Inflammatory macrophage treated with lipopolysaccharide for 1 hour (primary cell): ENCODE measurements at regions not wholly inside any gene's neighbourhood (a gene's known extent, or its start where the extent isn't known, plus 50 kb on each side); places are given as distances from the start of the nearest gene placed in this dataset.

ENCODE experiments used
- DNase-seq, 2 donors: peaks; one replicate each; pipeline ENCODE4 v3.0.0-alpha.2; 2020 to 2022

DNA sequence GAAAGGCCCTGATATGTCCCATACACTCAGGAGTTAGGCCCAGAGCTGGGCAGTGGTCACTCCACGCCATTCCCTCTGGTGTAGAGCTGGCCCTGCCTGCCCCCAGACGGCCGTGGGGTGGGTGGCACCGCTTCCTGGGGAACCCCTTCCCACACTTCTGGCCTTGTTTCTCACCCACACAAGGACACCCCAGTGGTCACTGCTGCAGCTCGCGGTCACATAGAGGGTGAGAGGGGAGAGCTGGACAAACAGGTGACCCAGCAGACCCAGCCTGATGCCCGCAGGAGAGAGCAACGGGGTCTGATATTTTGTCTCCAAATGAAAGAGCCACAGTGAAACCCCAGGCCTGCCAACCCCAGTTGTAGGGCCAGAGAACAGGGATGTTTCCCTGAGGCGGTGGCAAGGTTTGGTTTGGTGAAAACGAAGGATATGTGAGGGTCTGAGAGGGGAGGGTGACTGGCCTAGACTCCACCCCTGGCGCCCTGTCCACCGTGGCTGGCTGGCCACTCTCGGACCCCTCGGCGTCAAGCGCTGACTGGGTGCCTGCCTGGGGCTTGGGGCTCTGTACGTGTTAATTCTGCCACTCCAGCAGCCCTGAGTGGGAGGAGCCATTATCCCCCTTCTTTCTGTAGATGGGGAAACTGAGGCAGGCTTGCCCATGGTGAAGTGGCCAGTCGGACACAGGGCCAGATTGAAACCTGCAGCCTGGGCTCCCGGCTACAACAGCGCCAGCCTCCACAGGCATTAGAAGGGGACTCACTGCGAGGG is 71.0 kb upstream of the PPARA start:
- no peak for DNase-seq

DNA sequence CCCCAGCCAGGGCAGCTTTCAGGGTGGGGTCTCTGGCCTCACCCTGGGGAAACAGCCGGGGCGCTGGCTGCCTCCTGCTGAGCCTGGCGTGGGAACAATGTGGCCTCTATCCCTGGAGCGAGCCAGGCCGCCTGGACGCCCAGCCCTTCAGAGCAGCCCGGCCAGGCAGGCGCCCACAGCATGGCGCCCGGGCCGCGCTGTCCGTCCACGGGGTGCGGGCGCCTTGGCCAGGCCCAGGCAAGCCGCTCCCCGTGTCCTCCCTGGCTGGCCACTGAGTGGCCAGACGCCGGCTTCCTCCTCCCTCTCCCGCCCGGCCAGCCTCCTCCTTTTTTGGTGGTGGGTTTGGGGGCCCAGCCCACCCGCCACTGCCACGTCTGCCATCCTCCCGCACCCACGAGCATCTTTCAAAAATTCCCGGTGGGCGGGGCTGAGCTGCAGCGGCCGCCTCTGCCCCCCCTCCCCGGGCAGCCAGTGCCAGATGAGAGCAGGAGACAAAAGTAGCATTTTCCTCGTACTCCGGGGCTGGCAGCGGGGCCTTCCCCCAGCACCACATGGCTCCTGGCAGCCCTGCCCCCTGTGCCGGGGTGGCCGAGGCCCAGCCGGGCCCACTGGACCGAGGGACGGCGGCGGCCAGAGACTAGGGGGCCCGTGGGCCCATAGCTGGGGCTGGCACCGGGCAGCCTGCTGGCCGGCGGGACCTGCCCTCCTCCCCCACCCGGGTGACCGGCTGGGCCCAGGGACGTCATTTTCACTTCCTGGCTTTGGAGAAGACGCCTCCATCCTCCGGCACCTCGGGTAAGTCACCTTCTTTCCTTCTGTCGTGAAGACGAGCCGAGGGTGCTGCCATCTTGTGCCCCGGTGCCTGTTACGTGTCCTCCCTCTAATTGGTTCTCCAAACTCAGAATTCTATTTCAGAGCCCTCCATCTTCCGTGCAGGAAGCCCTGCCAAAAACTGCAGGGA is 70.2 kb upstream of the PPARA start:
- DNase-seq, result no peak

DNA sequence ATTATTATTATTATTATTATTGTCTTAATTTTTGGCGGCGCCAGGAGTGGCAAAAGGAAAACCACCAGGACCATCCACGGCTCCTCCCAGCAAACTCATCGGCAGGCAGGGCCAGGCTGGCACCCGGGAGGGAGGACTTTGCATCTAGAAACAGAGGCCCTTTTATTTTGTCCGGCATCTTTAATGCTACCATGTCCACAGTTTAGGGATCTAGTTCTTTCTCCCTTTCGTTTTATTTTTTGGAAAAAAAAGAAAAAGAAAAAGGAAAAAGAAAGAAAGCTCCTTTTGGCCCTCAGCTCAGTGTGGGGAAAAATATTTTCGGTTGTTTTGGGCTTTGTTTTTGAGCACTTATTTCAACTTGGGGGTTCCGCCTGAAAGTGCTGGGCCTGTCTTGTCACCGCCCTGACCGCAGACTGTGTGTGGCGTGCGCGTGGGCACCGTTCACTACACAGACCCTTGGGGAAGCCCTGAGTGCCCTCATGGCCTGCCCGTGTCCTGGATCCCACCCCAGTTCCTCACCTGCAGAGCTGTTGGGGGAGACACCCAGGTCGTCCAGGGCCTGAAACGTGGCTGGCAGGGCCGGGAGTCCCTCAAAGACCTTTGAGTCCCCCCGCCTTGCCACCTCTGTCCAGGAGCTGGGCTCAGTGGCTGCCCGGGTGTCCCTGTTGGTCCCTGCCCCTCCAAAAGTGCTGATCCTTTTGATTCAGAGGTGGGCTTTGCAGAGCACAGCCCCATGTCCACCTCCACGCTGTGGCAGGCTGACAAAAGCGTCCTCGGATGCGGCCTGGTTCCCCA is 69.1 kb upstream of the PPARA start:
- DNase-seq, result no peak

DNA sequence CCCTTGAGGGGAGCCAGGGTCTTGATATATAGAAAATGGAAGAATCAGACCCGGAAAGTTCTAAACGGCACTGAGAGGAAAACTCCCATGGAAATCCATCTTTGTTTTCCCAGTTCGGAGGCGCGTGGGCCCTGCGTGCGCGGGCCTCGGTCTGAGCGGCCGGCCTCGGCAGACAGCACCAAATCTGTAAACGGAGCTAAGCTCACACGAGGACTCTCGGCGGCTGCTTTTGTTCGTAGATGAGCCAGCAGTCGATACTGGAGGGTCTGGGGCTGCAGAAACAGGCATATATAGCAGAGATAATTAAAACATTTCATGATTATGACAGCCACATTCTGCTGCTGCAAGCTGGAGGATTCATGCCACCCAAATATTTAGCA is 68.5 kb upstream of the PPARA start:
- DNase-seq, result no peak

DNA sequence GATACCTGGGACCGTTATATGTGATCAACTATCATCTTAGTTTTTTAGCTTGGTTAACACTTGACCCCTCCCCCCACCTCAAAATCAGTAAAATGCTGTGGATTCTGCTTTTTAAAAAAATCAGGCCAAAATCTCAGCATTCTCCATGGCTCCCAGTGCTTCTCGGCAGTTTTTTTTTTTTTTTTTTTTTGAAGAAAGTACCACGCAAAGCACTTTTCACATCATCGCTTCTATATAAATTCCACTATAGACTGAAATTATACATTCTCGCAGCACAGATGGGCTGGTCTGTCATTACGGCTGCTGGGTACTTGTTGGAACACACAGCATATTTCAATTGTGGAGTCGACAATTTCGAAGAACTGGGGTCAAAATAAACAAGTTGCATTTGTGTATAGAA is 67.7 kb upstream of the PPARA start:
- no peak for DNase-seq

DNA sequence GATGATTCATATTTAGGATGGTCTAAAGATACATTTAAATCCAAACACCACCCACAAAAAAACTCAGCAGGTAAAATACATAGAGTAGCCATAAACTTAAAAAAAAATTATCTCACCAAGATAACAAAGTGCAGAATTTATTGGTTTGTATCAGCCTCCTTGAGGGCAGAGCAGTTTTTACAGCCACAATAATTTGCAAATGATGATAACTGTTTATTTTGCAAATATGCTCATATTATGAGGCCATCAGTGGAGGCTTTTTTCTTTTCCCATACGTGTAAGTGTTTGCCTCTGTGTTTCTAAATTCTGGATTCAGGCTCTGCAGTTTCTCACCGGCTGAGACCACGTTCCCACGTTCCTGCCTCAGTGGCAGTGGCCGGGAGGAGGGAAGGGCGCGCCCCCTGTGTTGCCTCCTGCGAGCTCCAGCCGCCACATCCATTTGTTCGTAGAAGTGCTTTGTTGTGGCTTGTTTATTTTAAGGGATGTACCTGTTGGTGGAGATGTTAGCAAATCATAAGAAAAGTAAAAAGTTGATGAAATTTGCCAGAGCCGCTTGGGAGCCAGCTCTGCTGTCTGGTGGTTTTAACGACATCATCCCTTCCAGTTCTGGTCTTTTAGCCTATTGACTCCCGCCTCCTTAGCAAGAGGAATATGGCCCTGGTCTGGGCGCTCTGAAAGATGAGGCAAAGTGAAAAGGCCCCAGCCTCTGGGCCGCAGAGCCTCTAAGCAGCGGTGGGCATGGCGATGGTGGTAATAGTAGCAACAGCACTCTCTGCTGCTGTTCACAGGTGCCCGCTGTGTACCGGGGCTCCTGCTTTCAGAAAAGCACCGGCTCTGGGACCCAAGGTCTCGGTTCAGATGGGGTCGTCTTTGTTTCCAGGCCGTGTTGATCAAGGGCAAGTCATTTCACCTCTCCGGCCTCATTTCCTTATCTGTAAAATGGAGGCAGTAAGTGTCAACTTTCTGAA is 66.7 kb upstream of the PPARA start:
- no peak for DNase-seq

DNA sequence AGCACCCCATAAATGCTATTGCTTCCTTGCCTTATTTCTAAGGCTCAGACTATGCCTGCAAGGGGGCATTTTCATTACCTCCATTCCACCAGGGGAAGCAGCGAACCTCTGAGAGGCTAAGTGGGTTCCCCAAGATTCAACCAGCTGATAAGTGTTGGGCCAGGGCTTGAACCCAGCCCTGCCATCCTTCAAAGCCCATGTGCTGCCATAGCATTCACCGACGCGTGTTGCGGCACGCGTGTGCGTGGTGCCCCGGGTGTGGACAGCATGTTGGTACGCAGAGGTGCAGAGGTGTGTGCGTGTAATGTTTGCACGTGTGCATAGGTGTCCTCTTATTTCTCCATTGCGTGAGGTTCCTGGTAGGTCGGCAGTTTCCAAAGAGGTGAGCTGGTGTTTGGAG is 66.0 kb upstream of the PPARA start:
- no peak for DNase-seq

DNA sequence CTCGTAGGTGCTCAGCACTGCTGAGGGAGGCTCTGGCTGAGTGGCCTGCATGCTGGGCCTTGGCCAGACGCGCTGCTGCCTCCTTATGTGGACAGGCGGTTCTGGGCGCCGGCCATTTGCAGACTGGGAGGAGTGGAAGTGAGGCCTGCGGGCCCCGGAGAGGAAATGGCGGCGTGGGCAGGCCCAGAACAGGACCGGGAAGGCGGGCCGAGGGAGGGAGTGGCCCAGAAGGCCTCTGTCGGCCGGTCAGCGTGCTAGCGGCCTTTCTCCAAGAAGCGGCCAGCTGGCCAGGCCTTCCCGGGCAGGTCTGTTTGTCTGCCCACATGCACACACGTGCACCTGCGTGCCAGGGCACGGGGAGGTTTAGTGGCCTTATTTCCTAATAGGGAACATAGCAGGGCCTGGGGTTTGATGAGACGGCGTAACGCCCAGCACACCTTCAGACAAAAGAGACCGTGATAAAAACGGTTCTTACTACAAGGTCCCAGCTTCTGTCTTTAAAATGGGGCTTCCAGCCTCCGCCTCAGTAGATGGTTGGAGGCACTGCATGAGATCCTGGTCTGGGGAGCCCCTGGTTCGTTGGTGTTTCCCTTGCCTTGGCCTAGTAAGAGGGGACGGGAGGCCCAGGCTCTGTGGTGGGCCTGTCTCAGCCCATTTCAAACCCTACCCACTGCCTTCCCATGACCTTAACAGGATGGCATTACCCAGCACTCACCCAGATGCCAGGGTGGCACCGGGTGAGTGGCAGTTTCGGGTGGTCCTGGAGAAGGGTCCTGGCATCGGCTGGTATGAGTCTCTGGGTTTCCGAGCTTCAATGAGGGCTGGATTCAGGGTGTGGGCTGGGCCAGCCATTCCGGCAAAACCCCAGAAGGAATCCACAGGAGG is 65.1 kb upstream of the PPARA start:
- DNase-seq, result no peak

DNA sequence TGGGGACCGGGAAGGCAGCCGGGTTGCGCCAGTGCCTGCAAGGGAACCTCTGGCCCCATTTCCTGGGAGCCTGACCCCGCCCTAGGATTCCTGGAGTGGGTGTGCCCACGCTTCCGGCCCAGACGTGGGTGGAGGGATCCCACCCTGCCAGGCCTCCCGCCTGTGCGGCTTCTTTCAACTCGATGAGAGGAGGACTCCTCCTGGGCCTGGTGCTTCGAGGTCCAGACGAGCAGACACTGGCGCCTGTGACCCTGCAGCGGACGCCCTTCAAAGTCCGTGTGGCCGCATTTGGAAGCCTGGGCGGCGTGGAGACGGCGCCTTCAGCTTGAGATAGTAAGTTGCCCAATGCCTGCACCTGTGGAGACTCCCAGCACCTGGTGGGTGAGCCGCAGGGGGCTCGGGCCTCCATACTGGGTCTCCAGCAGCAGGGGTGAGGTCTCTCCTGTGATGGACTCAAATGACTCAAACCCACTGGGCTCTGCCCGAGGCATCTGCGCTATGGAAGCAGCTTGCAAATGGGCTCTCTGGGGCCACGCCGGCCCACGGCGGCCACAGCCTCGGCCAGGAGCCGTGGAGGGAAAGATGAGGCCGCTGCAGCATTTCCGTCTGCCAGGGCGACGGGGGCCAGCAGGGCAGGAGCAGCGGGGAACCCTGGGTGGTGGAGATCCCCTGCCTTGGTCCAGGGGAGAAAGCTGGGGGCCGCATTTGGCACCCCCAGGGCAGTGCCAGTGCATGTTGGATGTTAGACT is 64.3 kb upstream of the PPARA start:
- DNase-seq, result no peak

DNA sequence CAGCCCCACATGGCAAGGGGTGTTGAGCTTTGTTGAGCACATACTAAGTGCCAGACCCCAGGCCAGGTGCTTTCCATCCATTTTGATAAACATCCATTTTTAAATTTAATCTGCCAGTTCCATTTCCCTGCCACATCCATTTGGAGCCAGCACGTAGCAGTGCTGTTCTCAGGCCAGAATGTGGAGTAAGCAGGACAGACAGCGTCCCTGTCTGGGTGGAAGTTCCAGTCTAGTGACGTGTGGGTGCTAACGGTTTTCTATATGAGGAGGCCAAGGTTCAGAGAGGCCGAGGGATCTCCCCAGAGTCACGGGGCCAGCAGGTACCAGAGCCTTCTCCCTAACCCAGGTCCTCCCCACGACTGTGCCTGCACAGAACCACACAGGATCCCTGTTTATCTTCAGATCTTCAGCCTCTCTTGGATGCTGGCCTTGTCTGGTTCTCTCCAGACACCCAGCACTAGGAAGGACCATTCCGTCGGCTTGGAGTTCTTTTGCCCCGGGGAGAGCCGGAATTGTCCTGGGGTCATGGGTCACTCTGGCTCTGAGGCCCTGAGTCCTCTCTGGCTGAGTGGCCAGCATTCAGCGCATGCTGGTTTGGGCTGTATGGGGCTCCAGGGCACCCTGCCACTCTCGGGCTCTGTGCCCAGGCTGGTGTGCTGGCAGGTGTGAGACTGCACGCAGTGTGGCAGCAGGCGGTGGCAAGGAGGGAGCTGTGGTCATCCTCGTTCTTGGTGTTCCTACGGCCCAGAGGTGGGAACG is 63.6 kb upstream of the PPARA start:
- no peak for DNase-seq

DNA sequence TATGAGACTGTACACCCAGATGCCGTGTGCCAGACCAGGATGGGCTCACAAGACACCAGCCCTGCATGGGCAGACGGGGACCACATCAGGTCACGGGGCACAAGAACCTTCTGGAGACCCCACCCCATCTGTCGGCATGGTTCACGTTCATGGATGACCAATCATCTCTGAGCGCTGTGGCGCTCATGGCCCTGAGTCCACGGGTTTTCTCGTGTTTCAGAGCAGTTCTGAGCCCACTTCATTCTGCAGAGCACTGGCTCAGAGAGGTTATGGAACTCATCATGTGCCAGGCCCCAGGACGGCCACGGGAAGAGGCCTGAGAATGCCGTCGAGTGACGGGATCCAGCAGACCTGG is 63.0 kb upstream of the PPARA start:
- DNase-seq, result no peak

DNA sequence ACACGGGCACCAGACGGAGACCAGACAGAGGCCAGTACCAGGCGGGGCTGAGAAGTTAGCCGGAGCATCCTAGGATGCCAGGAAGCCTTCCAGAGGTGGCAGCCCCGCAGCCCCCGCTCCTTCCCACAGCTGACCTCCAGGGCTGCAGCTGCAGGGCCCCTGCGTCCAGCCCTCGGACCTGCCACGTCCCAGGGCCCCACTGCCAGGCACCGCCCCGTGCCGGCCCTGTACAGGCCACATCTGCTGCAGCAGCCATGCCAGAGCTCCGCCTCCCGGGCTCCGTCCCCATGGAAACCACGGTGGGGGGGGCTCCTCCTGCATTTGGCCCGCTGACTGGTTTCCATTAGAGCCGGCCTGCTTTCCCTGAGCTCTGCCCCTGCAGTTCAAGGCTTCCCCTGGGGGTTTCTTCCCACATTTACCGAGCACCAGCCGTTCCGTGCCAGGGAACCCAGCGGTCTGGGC is 62.5 kb upstream of the PPARA start:
- DNase-seq, result no peak

DNA sequence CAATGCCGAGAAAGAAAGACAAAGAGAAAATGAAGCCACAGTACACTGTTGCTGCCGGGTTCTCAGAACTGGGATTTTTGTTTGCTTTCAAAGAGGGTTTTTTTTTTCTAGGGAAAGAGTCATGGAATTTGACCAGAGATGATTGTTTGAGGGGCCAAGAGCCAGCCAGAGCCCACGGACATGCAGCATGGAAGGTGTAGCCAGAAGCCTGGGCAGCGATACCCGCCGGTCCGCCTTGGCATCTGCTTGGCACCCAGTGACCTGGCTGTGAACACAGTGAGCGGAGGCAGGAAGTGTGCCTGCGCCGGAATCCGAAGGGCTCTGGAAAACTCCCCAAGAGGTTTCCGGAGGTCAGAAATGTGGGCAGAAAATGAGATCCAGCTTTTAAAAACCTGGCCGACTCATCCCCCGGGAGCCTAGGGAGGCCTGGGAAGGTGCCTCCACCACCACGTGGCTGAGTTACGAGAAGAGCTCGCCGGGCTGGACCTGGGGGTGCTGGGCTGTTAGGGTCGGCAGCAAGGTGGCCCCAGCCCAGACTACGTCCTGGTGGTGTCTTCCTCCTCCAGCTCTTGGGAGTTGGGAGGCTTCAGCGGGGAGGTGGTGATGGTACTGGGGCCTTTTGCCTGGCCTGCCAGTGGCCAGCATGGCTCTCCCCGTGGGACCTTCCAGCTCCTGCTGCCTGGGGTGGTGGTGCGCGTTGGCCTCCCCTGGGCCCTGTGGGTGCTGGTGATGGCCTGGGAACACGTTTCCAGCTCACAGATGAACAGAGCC is 61.6 kb upstream of the PPARA start:
- no peak for DNase-seq

DNA sequence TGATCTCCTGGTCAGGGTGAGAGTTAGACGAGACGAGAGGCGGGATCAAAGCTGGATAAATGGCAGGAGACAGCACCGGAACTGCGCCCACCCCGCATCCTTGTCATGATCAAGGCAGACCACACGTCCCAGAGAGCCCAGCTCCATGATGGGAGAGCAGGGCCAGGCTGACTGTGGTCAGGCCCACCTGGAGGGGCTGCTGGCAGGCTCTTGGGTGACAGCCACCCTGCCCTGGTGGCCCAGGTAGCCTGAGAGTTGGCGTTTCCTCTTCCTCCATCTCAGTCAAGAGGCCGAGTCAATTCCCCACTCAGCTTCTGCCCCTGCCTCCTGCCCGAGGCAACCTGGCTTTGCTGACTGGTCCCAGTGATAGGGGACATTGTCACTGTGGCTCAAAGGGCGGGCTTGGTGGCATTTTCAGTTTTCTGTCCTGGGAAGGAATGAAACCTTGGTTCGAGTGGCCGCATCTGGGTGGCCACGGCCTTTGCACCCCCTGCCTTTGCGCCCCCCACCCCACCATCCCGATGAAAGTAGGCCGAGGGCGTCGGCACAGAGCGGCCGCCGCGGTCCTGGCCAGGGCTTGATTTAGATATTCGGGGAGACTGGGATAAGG is 60.8 kb upstream of the PPARA start:
- DNase-seq, result no peak

DNA sequence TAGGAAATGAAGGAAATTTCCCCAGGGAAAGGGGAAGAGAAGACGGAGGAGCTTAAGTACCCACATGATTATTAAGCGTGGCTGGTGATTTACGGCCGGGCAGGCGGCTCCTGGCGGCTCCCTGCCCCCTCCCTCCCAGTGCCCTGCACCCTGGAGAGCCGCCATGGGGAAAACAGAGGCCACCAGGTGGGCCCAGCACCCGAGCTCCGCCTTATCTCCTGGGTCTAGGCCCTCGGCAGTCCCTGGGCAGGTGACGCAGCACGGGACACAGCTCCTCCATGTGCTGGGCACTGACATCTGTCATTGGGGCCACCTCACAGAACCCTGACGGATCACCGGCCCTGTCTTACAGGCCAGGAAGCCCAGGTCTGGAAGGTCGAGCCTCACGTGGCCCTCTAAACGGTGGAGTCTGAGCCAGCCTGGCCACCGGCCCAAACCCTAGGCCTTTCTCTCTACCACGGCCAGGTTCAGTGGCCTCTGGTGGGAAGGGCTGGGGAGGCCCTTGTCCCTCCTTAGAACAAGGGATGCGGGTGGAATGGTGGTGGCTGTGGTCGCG is 60.2 kb upstream of the PPARA start:
- no peak for DNase-seq

DNA sequence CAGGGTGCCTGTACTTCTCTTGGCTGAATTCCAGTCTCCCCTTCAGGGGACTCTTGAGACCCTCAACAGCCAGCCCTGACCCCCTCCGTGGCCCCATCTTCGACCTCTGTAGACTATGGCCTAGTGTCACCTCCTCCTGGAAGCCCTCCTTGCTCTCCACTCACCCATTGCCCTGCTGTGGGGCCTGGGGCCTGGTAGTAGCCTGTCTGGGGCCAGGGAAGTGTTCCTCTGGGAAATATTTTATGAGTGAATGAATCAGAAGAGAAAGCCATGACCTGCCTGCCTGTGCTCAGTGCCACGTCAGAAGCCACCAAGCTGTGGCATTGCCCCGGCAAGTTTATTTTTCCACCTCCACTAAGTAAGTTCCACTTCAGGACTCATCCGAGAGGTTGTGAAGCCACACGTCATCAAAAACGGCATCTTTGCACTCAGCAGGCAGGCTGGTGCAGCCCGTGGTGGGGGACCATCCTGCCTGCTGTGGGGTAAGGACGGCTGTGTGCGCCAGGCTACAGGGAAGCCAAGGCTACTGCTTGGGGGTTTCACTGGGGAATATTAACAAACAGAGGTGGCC is 59.6 kb upstream of the PPARA start:
- DNase-seq, result no peak

DNA sequence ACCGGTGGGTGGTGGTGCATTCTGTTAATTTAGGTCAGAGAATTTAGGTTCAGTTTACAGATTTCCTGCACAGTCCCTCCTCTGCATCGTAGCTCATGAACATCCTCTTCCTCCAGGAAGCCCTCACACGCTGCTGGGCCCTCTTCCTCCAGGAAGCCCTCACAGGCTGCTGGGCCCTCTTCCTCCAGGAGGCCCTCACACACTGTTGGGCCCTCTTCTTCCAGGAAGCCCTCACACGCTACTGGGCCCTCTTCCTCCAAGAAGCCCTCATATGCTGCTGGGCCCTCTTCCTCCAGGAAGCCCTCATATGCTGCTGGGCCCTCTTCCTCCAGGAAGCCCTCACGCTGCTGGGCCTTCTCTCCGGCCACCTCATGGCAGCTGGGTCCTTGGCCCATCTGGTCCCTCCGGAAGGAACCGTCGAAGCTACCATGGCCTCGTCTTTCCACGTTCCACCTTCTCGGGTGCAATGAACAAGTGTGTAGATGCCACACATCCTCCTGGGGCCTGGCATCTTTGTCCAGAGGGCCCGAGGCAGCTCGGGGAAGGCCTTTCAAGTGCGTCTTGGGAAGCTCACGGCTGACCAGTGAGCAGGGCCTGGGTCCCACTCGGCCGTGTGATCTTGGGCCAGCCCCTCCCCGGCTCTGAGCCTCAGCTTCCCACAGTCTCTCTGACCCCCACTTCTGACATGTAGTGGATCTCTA is 58.9 kb upstream of the PPARA start:
- DNase-seq, result no peak
